C4-2B (cell line): ENCODE measurements at regions not wholly inside any gene's neighbourhood (a gene's known extent, or its start where the extent isn't known, plus 50 kb on each side); places are given as distances from the start of the nearest gene placed in this dataset.

Source experiments
- CTCF ChIP-seq: fragments of 450-650 bp; conservative IDR thresholded peaks from 2 replicates; pipeline ENCODE4 v1.5.1; 2017; ENCODE audit warnings: mild to moderate bottlenecking
- ZFX ChIP-seq: fragments of 450-650 bp; IDR thresholded peaks from 2 replicates; pipeline ENCODE4 v1.6.1; 2017

GRCh38 chr3:40962721-40963120, 236.6 kb upstream of the CTNNB1 start:
- no peak for TF ChIP-seq CTCF
- TF ChIP-seq ZFX = no peak
